ENCODE measurements at regions not wholly inside any gene's neighbourhood (a gene's known extent, or its start where the extent isn't known, plus 50 kb on each side); places are given as distances from the start of the nearest gene placed in this dataset.

GRCh38 chr3:153973722-153974265, 147.4 kb upstream of the ARHGEF26 start:
- H3K27ac ChIP-seq = no peak overlapping the region

GRCh38 chr3:153974614-153975013, 146.6 kb upstream of the ARHGEF26 start:
- no peaks in the 10 kb centered on the region for H3K27me3 ChIP-seq
- no peak for DNase-seq (ENCODE audit: low spot score in 2 of 2)
- no peak overlapping the region for H3K4me3 ChIP-seq
- no peaks in the 10 kb centered on the region for H3K36me3 ChIP-seq
- no peaks in the 10 kb centered on the region for H3K9me3 ChIP-seq
- H3K4me1 ChIP-seq = peaks cover 0 to 4% of the 10 kb centered on the region in 2 donors
- intact Hi-C loops (cut with DNase I) = no loop called here
- H3K27ac ChIP-seq = no peak overlapping the region
- no peak for TF ChIP-seq CTCF (IDR thresholded peaks at IDR 0.05)

More at GRCh38 chr3:153973722-153974265, 147.4 kb upstream of the ARHGEF26 start:
- no peaks in the 10 kb centered on the region for H3K9me3 ChIP-seq
- no peaks in the 10 kb centered on the region for H3K36me3 ChIP-seq
- no peak for TF ChIP-seq CTCF (IDR thresholded peaks at IDR 0.05)
- H3K27me3 ChIP-seq = no peaks in the 10 kb centered on the region
- intact Hi-C loops (cut with DNase I) = no loop called here
- H3K4me3 ChIP-seq = no peak overlapping the region
- DNase-seq (ENCODE audit: low spot score in 2 of 2) = no peak
- H3K4me1 ChIP-seq = peaks cover 0 to 4% of the 10 kb centered on the region in 2 donors

GRCh38 chr3:153976891-153977554, 144.2 kb upstream of the ARHGEF26 start:
- TF ChIP-seq CTCF (IDR thresholded peaks at IDR 0.05) = no peak
- H3K27ac ChIP-seq = no peak overlapping the region
- DNase-seq (ENCODE audit: low spot score in 2 of 2) = peak in 1 of 2 donors; percentile 65
- no peaks in the 10 kb centered on the region for H3K9me3 ChIP-seq
- peaks cover 0 to 4% of the 10 kb centered on the region in 2 donors for H3K4me1 ChIP-seq
- H3K27me3 ChIP-seq = no peaks in the 10 kb centered on the region
- intact Hi-C loops (cut with DNase I) = no loop called here
- H3K4me3 ChIP-seq = no peak overlapping the region
- no peaks in the 10 kb centered on the region for H3K36me3 ChIP-seq

- Histone ChIP-seq H3K27me3 (no peaks in the 10 kb centered on the region), H3K27ac (no peak overlapping the region), H3K9me3 (no peaks in the 10 kb centered on the region), H3K36me3 (no peaks in the 10 kb centered on the region), H3K4me1 (peaks cover 0 to 4% of the 10 kb centered on the region in 2 donors), H3K4me3 (no peak overlapping the region)
- TF ChIP-seq CTCF (IDR thresholded peaks at IDR 0.05) = no peak
- DNase-seq (ENCODE audit: low spot score in 2 of 2) = no peak
- intact Hi-C loops (cut with DNase I) = no loop called here
Measured at GRCh38 chr3:153978006-153978405, 143.2 kb upstream of the ARHGEF26 start.

- no peak for TF ChIP-seq CTCF (IDR thresholded peaks at IDR 0.05)
- no peaks in the 10 kb centered on the region for H3K36me3 ChIP-seq
- no peak overlapping the region for H3K27ac ChIP-seq
- intact Hi-C loops (cut with DNase I) = no loop called here
- no peak overlapping the region for H3K4me3 ChIP-seq
- H3K4me1 ChIP-seq = peaks cover 0 to 4% of the 10 kb centered on the region in 2 donors
- DNase-seq (ENCODE audit: low spot score in 2 of 2) = no peak
- H3K9me3 ChIP-seq = no peaks in the 10 kb centered on the region
- no peaks in the 10 kb centered on the region for H3K27me3 ChIP-seq
Measured at GRCh38 chr3:153979418-153980251, 141.6 kb upstream of the ARHGEF26 start.
